HEK293 (cell line): ENCODE measurements at regions not wholly inside any gene's neighbourhood (a gene's known extent, or its start where the extent isn't known, plus 50 kb on each side); places are given as distances from the start of the nearest gene placed in this dataset.

Source experiments
- CTCF ChIA-PET: fragments of 350-600 bp; formaldehyde crosslinking; extraction: SDS; loops from one replicate; lab custom pipeline; 2021; ENCODE audit warnings: antibody characterized with exemption; lab: Yijun Ruan, JAX
- POLR2A ChIA-PET: fragments of 300-600 bp; formaldehyde crosslinking; extraction: SDS; loops from one replicate; lab custom pipeline; 2020; ENCODE audit warnings: antibody characterized with exemption, inconsistent platforms; lab: Yijun Ruan, JAX
- H3K27ac ChIP-seq: fragments of 200-500 bp; sonication (Bioruptor generic); 2 replicates; pipeline ENCODE4 v1.5.1; 2014; ENCODE audit warnings: low read depth, low read length, control low read depth, inconsistent platforms; ENCODE audit errors: extremely low read depth
- H3K36me3 ChIP-seq, 2 experiments: fragments of 200-500 bp in 1 of 2; sonication (Bioruptor generic) in 1 of 2; 1 replicate in 1 of 2; 2 replicates in 1 of 2; pipeline ENCODE4 v1.5.1; 2014 to 2017; ENCODE audit warnings: inconsistent platforms in 2 of 2, low read length in 2 of 2; ENCODE audit not compliant: control insufficient read depth in 2 of 2, insufficient read depth in 1 of 2
- H3K4me1 ChIP-seq: fragments of 200-500 bp; sonication (Bioruptor generic); 2 replicates; pipeline ENCODE4 v1.5.1; 2014; ENCODE audit warnings: mild to moderate bottlenecking, low read length, inconsistent platforms; ENCODE audit not compliant: control insufficient read depth, insufficient read depth
- H3K4me3 ChIP-seq: 2 replicates; pipeline ENCODE4 v1.5.1; 2011; ENCODE audit warnings: low read depth, mild to moderate bottlenecking, control low read depth, low read length, moderate library complexity
- H3K9me3 ChIP-seq: fragments of 200-500 bp; sonication (Bioruptor generic); 2 replicates; pipeline ENCODE4 v1.5.1; 2014; ENCODE audit warnings: low read depth, low read length, inconsistent platforms; ENCODE audit not compliant: control insufficient read depth, insufficient read depth
- ATF2 ChIP-seq: fragments of 450-650 bp; formaldehyde crosslinking; IDR thresholded peaks from 2 replicates; pipeline ENCODE4 v1.5.1; 2016; ENCODE audit warnings: missing biosample characterization, missing genetic modification characterization, low read depth
- BCL6B ChIP-seq: fragments of 450-650 bp; formaldehyde crosslinking; IDR thresholded peaks from 2 replicates; pipeline ENCODE4 v1.5.1; 2017; ENCODE audit warnings: missing biosample characterization, missing genetic modification characterization
- EGR2 ChIP-seq: fragments of 450-650 bp; formaldehyde crosslinking; IDR thresholded peaks from 2 replicates; pipeline ENCODE4 v1.5.1; 2016; ENCODE audit warnings: low read depth, missing biosample characterization, missing genetic modification characterization
- HOXC10 ChIP-seq: sonication (generic); formaldehyde crosslinking; IDR thresholded peaks from 2 replicates; pipeline ENCODE4 v1.8.1; 2023; ENCODE audit warnings: mild to moderate bottlenecking, missing genetic modification reagents
- MZF1 ChIP-seq: fragments of 450-650 bp; formaldehyde crosslinking; IDR thresholded peaks from 2 replicates; pipeline ENCODE4 v1.5.1; 2017; ENCODE audit warnings: missing biosample characterization, missing genetic modification characterization, borderline replicate concordance
- PRDM1 ChIP-seq: fragments of 450-650 bp; formaldehyde crosslinking; IDR thresholded peaks from 2 replicates; pipeline ENCODE4; 2016; ENCODE audit warnings: missing biosample characterization, missing genetic modification characterization
- RBAK ChIP-seq: fragments of 450-650 bp; formaldehyde crosslinking; IDR thresholded peaks from 2 replicates; pipeline ENCODE4 v1.5.1; 2016; ENCODE audit warnings: missing biosample characterization, missing genetic modification characterization
- ZBTB1 ChIP-seq: fragments of 450-650 bp; formaldehyde crosslinking; IDR thresholded peaks from 2 replicates; pipeline ENCODE4 v1.5.1; 2016; ENCODE audit warnings: missing biosample characterization, missing genetic modification characterization
- ZIC2 ChIP-seq: fragments of 450-650 bp; formaldehyde crosslinking; IDR thresholded peaks from 2 replicates; pipeline ENCODE4 v1.5.1; 2016; ENCODE audit warnings: missing biosample characterization, missing genetic modification characterization
- ZNF132 ChIP-seq: fragments of 450-650 bp; formaldehyde crosslinking; IDR thresholded peaks from 2 replicates; pipeline ENCODE4 v1.5.1; 2017; ENCODE audit warnings: missing biosample characterization, missing genetic modification characterization, borderline replicate concordance
- ZNF133 ChIP-seq: fragments of 450-650 bp; formaldehyde crosslinking; IDR thresholded peaks from 2 replicates; pipeline ENCODE4 v1.5.1; 2016; ENCODE audit warnings: missing biosample characterization, missing genetic modification characterization
- ZNF157 ChIP-seq: fragments of 450-650 bp; formaldehyde crosslinking; IDR thresholded peaks from 2 replicates; pipeline ENCODE4 v1.5.1; 2016; ENCODE audit warnings: missing biosample characterization, missing genetic modification characterization
- ZNF16 ChIP-seq: fragments of 450-650 bp; formaldehyde crosslinking; IDR thresholded peaks from 2 replicates; pipeline ENCODE4 v1.5.1; 2016; ENCODE audit warnings: low read depth, missing biosample characterization, missing genetic modification characterization
- ZNF274 ChIP-seq, 2 experiments: fragments of 200-500 bp in 1 of 2; fragments of 450-650 bp in 1 of 2; sonication (Bioruptor generic) in 1 of 2; formaldehyde crosslinking in 1 of 2; IDR thresholded peaks; 2 replicates each; pipeline versions ENCODE4 v1.5.1 to v1.6.1; 2014 to 2016; ENCODE audit warnings: borderline replicate concordance in 1 of 2, inconsistent platforms in 1 of 2, low read length in 1 of 2, missing biosample characterization in 1 of 2, missing genetic modification characterization in 1 of 2
- ZNF473 ChIP-seq: fragments of 450-650 bp; formaldehyde crosslinking; IDR thresholded peaks from 2 replicates; pipeline ENCODE4 v1.5.1; 2017; ENCODE audit warnings: missing biosample characterization, missing genetic modification characterization
- ZNF530 ChIP-seq: fragments of 450-650 bp; formaldehyde crosslinking; IDR thresholded peaks from 2 replicates; pipeline ENCODE4 v1.5.1; 2016; ENCODE audit warnings: low read depth, missing biosample characterization, missing genetic modification characterization
- ZNF639 ChIP-seq: fragments of 450-650 bp; formaldehyde crosslinking; IDR thresholded peaks from 2 replicates; pipeline ENCODE4 v1.5.1; 2016; ENCODE audit warnings: missing biosample characterization, missing genetic modification characterization
- ZNF792 ChIP-seq: fragments of 450-650 bp; formaldehyde crosslinking; IDR thresholded peaks from 2 replicates; pipeline ENCODE4 v1.5.1; 2016; ENCODE audit warnings: missing biosample characterization, missing genetic modification characterization
- TF ChIP-seq, protein P1 (sequence below): fragments of 450-650 bp; formaldehyde crosslinking; IDR thresholded peaks from 2 replicates; pipeline ENCODE4 v1.5.1; 2016; ENCODE audit warnings: missing biosample characterization, missing genetic modification characterization

DNA sequence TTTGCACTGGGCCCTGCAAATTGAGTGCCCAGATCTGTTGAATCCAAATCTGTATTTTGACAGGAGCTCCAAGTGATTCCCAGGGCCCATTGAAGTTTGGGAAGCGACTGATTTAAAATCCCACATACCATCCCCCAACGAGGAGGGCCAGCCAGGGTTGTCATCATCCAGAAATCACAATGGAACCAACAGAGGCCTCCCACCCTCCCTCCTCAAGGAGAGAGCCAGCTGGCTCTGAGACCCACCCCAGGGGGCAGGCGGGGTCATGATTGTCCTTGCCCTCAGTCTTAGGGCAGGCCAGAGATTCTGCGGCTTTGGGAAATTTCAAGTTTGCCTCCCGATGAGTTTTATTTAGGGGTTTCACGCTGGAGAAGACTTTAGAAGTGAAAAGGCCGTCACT, 358.2 kb downstream of the MN1 start (continued):
- no peak for TF ChIP-seq ATF2 (tag by site-specific recombination)

DNA sequence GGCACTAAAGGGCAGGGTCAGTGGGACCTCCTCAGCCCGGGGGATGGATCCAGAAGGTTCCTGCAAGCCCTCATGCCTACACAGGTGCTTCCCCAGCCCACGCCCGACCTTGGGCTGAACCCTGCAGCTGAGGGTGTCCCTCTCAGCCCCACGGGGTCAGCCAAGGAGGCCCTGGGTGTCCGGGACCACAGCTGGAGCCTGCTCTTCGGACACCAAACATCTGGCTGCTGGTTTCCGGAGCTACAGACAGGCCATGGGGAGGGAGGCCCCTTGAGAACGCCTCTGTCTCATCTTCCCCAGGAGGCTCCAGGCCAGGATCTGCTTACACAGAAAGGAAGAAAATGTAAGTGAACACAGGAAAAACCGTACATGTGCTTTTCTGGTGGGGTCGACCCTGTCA, 355.7 kb downstream of the MN1 start:
- H3K9me3 ChIP-seq, result no peaks in the 10 kb centered on the region
- no peaks in the 10 kb centered on the region for H3K36me3 ChIP-seq
- CTCF ChIA-PET, result no interaction called here
- no peak overlapping the region for H3K4me3 ChIP-seq
- TF ChIP-seq ZNF639 (tag by site-specific recombination) (no peak), EGR2 (tag by site-specific recombination) (0 out of 2 replicates have a peak, but pooled peaks have one; percentile 31)
- TF ChIP-seq, all 188 proteins: peak for 1
- POLR2A ChIA-PET, result no interaction called here
- Histone ChIP-seq H3K27ac (no peak overlapping the region), H3K4me1 (no peaks in the 10 kb centered on the region)

- ChIA-PET CTCF (interaction anchor here (0.6 to 1.7 kb wide), 2 partner anchors 16 to 86 kb away, joined by 3 to 4 read pairs; no protein-coding TSS in a partner anchor), POLR2A (no interaction called here)
- Histone ChIP-seq H3K9me3 (no peaks in the 10 kb centered on the region), H3K27ac (no peak overlapping the region), H3K36me3 (no peaks in the 10 kb centered on the region), H3K4me3 (no peak overlapping the region), H3K4me1 (no peaks in the 10 kb centered on the region)
- TF ChIP-seq ZNF274 (IDR thresholded peaks at IDR 0.05; ENCODE audit: low read length) (no peak), ZNF274 (tag by site-specific recombination; IDR thresholded peaks at IDR 0.05; ENCODE audit: borderline replicate concordance) (no peak), ZNF157 (tag by site-specific recombination) (no peak), PRDM1 (tag by site-specific recombination) (no peak), ZNF133 (no peak), ZNF473 (tag by site-specific recombination) (no peak), EGR2 (tag by site-specific recombination) (no peak), HOXC10 (CRISPR knock-in tag) (no peak), ZBTB1 (tag by site-specific recombination) (no peak), ZNF16 (tag by site-specific recombination) (no peak), ZNF530 (tag by site-specific recombination) (no peak), ZNF792 (no peak), ZIC2 (no peak), RBAK (tag by site-specific recombination) (no peak), MZF1 (tag by site-specific recombination) (no peak)
- TF ChIP-seq, protein P1, sequence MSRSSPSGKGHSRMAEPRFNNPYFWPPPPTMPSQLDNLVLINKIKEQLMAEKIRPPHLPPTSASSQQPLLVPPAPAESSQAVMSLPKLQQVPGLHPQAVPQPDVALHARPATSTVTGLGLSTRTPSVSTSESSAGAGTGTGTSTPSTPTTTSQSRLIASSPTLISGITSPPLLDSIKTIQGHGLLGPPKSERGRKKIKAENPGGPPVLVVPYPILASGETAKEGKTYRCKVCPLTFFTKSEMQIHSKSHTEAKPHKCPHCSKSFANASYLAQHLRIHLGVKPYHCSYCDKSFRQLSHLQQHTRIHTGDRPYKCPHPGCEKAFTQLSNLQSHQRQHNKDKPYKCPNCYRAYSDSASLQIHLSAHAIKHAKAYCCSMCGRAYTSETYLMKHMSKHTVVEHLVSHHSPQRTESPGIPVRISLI, result no peak
Observed at GRCh38 chr22:27447289-27447688, 354.3 kb downstream of the MN1 start.

- no peak overlapping the region for H3K4me3 ChIP-seq
- H3K4me1 ChIP-seq, result no peaks in the 10 kb centered on the region
- ChIA-PET POLR2A (no interaction called here), CTCF (interaction anchor here (1.3 kb wide), 1 partner anchor 10 kb away, joined by 3 read pairs; no protein-coding TSS in a partner anchor)
- no peaks in the 10 kb centered on the region for H3K9me3 ChIP-seq
- TF ChIP-seq BCL6B (tag by site-specific recombination) (no peak), ZNF132 (tag by site-specific recombination) (peak; percentile 95)
- no peaks in the 10 kb centered on the region for H3K36me3 ChIP-seq
- H3K27ac ChIP-seq, result no peak overlapping the region
Observed at GRCh38 chr22:27450448-27450847, 351.1 kb downstream of the MN1 start.
